HEK293T (cell line): ENCODE measurements at regions not wholly inside any gene's neighbourhood (a gene's known extent, or its start where the extent isn't known, plus 50 kb on each side); places are given as distances from the start of the nearest gene placed in this dataset.

ENCODE experiments used
- FOXA1 ChIP-seq: fragments of 450-650 bp; IDR thresholded peaks from 2 replicates; pipeline ENCODE4 v1.6.1; 2016; ENCODE audit warnings: mild to moderate bottlenecking
- SP1 ChIP-seq: fragments of 450-650 bp; IDR thresholded peaks from 2 replicates; pipeline ENCODE4 v1.6.1; 2017

DNA sequence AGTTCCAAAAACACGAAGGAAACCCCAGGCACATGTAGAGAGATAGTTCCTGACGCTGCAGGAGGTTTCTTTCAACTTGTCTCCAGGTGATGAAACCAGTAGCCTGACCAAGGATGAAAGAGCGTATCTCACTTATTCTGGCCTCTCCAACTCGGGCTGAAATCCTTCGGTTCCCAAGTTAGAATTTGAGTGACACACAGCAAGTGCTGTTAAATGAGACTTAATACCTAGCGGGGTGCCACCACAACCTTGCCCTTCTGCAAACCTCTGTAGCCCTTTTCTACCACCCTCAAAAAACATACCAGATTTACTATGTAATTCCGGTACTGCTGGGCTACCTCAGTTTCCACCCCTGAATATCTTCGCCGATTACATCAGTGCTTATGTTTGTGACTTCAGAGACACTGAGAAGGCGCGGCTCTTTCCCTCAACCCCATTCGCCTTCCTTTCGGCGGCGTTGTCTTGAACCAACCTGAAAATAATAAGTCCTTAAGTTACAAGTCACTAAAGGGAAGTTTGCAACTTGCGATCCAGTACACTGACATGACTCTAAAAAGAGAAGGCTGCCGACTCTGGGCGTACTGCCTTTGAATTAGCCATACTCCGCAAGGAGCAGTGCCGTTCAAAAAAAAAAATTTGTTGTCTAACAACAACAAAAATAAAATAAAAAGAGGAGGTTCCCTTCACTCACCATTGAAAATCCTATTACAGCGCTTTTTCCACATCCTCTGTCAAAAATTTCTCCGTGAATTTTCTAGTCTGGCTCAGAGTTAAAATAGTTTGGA lies 194.9 kb upstream of the ZNF184 start:
- TF ChIP-seq FOXA1: no peak
- TF ChIP-seq SP1: no peak
